GM19328 (cell line): ENCODE measurements at regions not wholly inside any gene's neighbourhood (a gene's known extent, or its start where the extent isn't known, plus 50 kb on each side); places are given as distances from the start of the nearest gene placed in this dataset.
"Not testable (repeated sequence)": the region's sequence is repeated elsewhere in the genome, so short reads cannot be mapped to it uniquely, and the experiment has no call there.

Source experiments
- ATAC-seq: cut with Tn5 transposase; IDR thresholded peaks from one replicate; pipeline ENCODE4 v1.9.1; 2021; ENCODE audit warnings: mild to moderate bottlenecking, moderate library complexity; ENCODE audit not compliant: unreplicated experiment

DNA sequence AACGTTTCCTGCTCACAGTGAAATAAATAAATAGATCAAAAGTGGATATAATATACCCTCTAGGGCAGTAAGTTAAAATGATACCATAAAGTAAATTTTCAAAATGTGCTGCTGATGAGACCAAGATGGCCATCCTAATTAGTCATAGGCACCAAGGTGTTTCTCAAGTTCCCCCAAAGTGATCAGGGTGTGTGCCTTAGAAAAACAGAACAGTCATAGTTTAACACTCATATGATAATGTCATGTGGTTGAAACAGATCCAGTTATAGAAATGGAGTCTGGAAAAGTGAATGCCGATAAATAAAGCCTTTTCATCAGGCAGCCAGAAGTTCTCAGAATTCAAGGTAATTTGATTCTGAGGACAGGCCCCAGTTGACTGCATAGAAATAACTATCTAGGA lies 161.5 kb upstream of the CDKN2B start:
- ATAC-seq: peak; percentile 20

DNA sequence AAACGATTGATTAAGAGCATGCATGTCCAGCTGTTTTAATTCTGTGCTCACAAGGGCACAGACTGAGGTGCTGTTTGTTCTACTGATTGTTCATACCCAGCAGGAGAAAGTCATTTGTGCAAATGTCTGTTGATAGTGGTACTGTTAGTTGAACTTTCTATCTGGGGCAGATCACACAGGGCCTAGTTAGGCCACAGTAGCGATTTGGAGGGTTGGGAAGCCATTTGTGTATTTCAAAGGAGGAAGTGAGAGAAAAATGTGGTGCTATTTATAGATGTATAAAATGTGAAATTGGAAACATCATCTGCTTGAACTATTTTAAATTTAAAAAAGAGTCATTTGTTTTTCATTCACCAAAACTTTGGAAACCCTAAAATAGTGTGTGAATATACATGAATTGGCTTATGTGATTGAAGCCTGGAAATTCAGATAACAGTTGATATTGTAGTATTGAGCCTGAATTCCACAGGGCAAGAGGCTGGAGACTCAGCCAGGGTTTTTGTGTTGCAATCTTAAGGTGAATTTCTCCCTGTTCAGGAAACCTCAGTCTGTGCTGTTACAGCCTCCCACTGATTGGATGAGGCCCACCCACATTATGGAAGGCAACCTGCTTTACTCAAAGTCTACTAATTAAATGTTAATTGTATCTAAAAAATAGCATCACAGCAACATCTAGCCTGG lies 162.0 kb upstream of the CDKN2B start:
- peak; percentile 65 for ATAC-seq

DNA sequence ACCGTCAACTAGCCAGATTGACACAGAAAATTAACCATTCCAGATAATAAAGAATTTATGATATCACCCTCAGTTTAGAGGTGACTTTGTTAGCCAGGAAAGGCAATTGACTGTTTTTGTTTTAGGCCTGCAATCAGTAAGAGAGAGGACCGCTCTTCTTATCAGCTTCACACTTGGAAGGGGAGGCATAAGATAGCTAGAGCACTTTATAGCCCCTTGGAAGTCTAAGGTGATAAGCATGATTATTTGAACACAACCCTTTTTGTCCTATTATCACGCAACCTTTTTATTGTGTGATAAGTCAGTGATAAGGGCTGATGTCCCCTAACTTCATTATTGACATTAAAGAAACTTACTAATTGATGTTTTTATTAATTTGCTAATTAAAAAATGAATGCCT lies 162.6 kb upstream of the CDKN2B start:
- ATAC-seq: no peak

- no peak for ATAC-seq
Measured at GRCh38 chr9:22173908-22174307, 164.8 kb upstream of the CDKN2B start.

GRCh38 chr9:22175972-22176545 lies 167.0 kb upstream of the CDKN2B start:
- no peak for ATAC-seq

DNA sequence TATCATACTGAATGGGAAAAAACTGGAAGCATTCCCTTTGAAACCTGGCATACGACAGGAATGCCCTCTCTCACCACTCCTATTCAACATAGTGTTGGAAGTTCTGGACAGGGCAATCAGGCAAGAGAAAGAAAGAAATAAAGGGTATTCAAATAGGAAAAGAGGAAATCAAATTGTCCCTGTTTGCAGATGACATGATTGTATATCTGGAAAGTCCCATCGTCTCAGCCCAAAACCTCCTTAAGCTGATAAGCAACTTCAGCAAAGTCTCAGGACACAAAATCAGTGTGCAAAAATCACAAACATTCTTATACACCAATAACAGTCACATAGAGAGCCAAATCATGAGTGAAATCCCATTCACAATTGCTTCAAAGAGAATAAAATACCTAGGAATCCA lies 171.9 kb upstream of the CDKN2B start:
- not testable (repeated sequence) for ATAC-seq

DNA sequence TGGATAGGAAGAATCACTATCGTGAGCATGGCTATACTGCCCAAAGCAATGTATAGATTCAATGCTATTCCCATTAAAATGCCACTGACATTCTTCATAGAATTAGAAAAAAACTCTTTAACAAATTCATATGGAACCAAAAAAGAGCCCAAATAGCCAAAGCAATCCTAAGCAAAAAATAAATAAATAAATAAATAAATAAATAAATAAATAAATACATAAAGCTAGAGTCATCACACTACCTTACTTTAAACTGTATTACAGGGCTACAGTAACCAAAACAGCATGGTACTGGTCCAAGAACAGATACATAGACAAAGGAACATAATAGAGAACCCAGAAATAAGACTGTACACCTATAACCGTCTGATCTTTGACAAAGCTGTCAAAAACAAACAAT lies 180.4 kb upstream of the CDKN2B start:
- ATAC-seq: no peak

GRCh38 chr9:22197000-22197399 lies 187.9 kb upstream of the CDKN2B start:
- ATAC-seq: peak; percentile 62

DNA sequence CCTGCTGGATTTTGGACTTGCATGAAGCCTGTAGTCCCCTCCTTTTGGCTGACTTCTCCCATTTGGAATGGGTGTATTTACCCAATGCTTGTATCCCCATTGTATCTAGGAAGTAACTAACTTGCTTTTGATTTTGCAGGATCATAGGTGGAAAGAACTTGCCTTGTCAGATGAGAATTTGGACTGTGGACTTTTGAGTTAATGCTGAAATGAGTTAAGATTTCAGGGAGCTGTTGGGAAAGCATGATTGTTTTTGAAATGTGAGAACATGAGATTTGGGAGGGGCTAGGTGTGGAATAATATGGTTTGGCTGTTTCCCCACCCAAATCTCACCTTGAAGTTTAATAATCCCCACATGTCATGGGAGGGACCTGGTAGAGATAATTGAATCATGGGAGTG lies 189.6 kb upstream of the CDKN2B start:
- ATAC-seq: no peak

- ATAC-seq: no peak
Measured at GRCh38 chr9:22201256-22201655, 192.2 kb upstream of the CDKN2B start.

- ATAC-seq: no peak
Measured at GRCh38 chr9:22203371-22204138, 194.4 kb upstream of the CDKN2B start.

- ATAC-seq: no peak
Measured at GRCh38 chr9:22204240-22204639, 195.1 kb upstream of the CDKN2B start.

- no peak for ATAC-seq
Measured at GRCh38 chr9:22206833-22207232, 197.7 kb upstream of the CDKN2B start.

GRCh38 chr9:22208846-22209585 lies 199.9 kb upstream of the CDKN2B start:
- ATAC-seq: no peak

- no peak for ATAC-seq
Measured at GRCh38 chr9:22210262-22210661, 201.2 kb upstream of the CDKN2B start.

DNA sequence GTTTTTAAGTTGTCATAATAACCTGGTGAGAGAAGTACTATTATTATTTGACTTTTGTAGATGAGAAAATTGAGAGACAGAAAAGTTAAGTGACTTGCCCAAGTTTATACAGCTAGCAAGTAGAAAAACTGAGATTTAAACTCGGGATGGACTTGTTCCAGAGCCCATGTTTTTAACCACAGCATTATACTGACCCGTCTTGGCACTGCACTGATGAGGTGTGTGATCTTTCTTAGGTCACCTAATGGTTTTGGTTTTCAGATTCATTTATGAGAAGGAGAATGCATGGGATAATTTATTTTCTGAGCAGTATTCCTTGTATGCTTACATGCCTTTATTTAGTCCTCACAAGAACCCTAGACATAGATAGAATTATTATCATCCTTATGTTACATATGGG lies 201.8 kb upstream of the CDKN2B start:
- ATAC-seq: no peak

DNA sequence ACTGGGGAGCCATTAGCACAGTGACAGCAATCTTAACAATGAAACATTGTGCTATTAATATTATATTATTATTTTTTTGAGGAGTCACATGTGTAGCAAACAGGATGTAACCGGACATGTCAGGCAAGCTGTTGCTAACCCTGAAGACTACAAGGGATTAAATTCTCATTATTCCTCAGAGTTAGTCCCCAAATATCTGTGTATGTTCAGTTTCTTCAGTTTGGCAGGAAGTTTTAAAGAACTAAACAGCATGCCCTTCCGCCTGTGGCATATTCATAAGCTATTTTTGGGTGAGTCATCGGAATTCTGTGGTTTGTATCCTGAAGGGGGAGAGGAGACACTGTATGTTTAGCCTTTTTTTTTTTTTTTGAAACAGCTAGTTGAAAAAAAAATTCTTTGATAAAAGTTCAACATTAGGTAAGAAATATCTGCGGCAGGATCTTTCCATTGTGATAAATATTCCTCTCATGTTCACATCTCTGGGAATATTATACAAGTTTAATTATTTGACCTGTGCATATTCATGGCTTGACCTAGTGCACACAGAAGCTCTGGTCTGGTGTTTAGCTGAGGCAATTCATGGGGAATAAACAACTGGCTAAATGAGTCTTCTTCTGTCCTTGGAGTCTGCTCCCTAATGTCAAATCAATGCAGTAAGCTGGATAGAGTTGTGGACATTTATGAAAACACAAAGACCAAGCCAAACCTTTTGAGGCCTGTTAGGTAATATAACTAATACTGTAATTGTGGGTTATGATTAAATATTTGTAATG lies 202.7 kb upstream of the CDKN2B start:
- no peak for ATAC-seq

- ATAC-seq: no peak
Measured at GRCh38 chr9:22214021-22214420, 204.9 kb upstream of the CDKN2B start.

- ATAC-seq: no peak
Measured at GRCh38 chr9:22214497-22215031, 205.5 kb upstream of the CDKN2B start.

DNA sequence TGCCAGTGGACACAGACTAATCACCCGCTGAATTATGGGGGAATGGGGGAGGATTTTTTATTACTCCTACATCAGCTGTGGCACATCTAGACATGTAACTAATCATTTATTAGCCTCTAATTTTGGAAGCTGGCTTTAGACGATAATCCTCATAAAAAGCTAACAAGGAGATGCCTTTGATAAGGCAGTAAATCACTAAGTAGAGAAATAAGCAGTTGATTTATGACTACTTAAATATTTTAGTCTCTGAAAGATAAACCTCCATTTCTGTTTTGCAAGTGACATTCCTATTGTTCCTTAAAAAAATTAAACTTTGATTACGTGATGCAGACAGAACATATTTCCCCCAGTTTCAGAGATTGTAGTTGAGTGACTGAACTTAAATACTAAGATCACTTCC lies 206.4 kb upstream of the CDKN2B start:
- ATAC-seq: no peak
